Natural killer cell (primary cell): ENCODE measurements at regions not wholly inside any gene's neighbourhood (a gene's known extent, or its start where the extent isn't known, plus 50 kb on each side); places are given as distances from the start of the nearest gene placed in this dataset.

Experiments
- ATAC-seq, 3 donors: fragments of 150-1000 bp in 2 of 3; fragments of 200-7000 bp in 1 of 3; cut with Tn5 transposase; 1 replicate in 1 of 3; 2 replicates in 2 of 3; pipeline ENCODE4 v1.10.0; 2021; ENCODE audit warnings: mild to moderate bottlenecking in 2 of 3, moderate library complexity in 2 of 3
- DNase-seq, 2 donors: peaks; one replicate each; pipeline versions ENCODE4 v3.0.0 to v3.0.0-alpha.2; 2013 to 2021; ENCODE audit warnings: mixed read lengths in 1 of 2
- H3K27ac ChIP-seq: one replicate; pipeline ENCODE4 v1.5.1; 2013; ENCODE audit warnings: mild to moderate bottlenecking, low read length
- H3K27me3 ChIP-seq: one replicate; pipeline ENCODE4 v1.6.1; 2013; ENCODE audit warnings: low read length; ENCODE audit not compliant: control insufficient read depth, insufficient read depth
- H3K36me3 ChIP-seq: one replicate; pipeline ENCODE4 v1.6.1; 2013; ENCODE audit warnings: low read length; ENCODE audit not compliant: control insufficient read depth, insufficient read depth
- H3K4me1 ChIP-seq: one replicate; pipeline ENCODE4 v1.6.1; 2013; ENCODE audit warnings: low read length; ENCODE audit not compliant: control insufficient read depth, insufficient read depth
- H3K4me3 ChIP-seq: one replicate; pipeline ENCODE4 v1.5.1; 2013; ENCODE audit warnings: low read length
- H3K9me3 ChIP-seq: one replicate; pipeline ENCODE4 v1.6.1; 2013; ENCODE audit warnings: low read length; ENCODE audit not compliant: control insufficient read depth, insufficient read depth
- H3K27ac Mint-ChIP-seq, 2 donors: one replicate each; pipeline ENCODE4 v1.8.0; 2022; ENCODE audit warnings: mild to moderate bottlenecking in 2 of 2, mixed read lengths in 2 of 2, moderate library complexity in 1 of 2
- H3K27me3 Mint-ChIP-seq, 2 donors: one replicate each; pipeline ENCODE4 v1.8.0; 2022; ENCODE audit warnings: low read depth in 2 of 2, mixed read lengths in 2 of 2
- H3K36me3 Mint-ChIP-seq: one replicate; pipeline ENCODE4 v1.8.0; 2022; ENCODE audit warnings: mixed read lengths
- H3K4me1 Mint-ChIP-seq, 2 donors: one replicate each; pipeline ENCODE4 v1.8.0; 2022; ENCODE audit warnings: mixed read lengths in 2 of 2
- H3K4me3 Mint-ChIP-seq: one replicate; pipeline ENCODE4 v1.8.0; 2022; ENCODE audit warnings: mild to moderate bottlenecking, moderate library complexity, mixed read lengths
- H3K9me3 Mint-ChIP-seq, 2 donors: one replicate each; pipeline ENCODE4 v1.8.0; 2022; ENCODE audit warnings: mixed read lengths in 2 of 2
- CTCF ChIP-seq: fragments of 200-600 bp; IDR thresholded peaks from one replicate; pipeline ENCODE4 v1.8.0; 2022; ENCODE audit warnings: antibody characterized with exemption
- WGBS: methylation state at CpG from one replicate; pipeline ENCODE4 v1.1.7; 2013; ENCODE audit warnings: missing lambda C conversion rate; ENCODE audit not compliant: insufficient coverage; 5-methylcytosine and 5-hydroxymethylcytosine counted together
- intact Hi-C: fragments of 100-400 bp; cut with micrococcal nuclease; formaldehyde crosslinking; loops from one replicate; pipeline ENCODE4 v1.14.2; 2022

GRCh38 chr7:13067036-13067435 lies 379.6 kb downstream of the ARL4A start:
- ATAC-seq (no peak), DNase-seq (no peak)
- Histone ChIP-seq H3K4me3 (no peak overlapping the region), H3K27me3 (no peaks in the 10 kb centered on the region), H3K9me3 (no peaks in the 10 kb centered on the region), H3K36me3 (no peaks in the 10 kb centered on the region), H3K4me1 (no peaks in the 10 kb centered on the region), H3K27ac (no peak overlapping the region)
- TF ChIP-seq CTCF: no peak
- Mint-ChIP-seq H3K27me3 (no peaks in the 10 kb centered on the region), H3K9me3 (no peaks in the 10 kb centered on the region), H3K4me1 (no peaks in the 10 kb centered on the region), H3K4me3 (no peak overlapping the region), H3K27ac (no peak overlapping the region), H3K36me3 (no peaks in the 10 kb centered on the region)
- WGBS: 87% methylated on average over 5 of the region's 5 CpGs
- intact Hi-C loops: no loop called here

- Mint-ChIP-seq H3K36me3 (no peaks in the 10 kb centered on the region), H3K4me1 (no peaks in the 10 kb centered on the region), H3K27ac (no peak overlapping the region), H3K9me3 (no peaks in the 10 kb centered on the region), H3K4me3 (no peak overlapping the region), H3K27me3 (no peaks in the 10 kb centered on the region)
- no peaks in the 10 kb centered on the region for H3K36me3 ChIP-seq
- H3K9me3 ChIP-seq: no peaks in the 10 kb centered on the region
- no peaks in the 10 kb centered on the region for H3K4me1 ChIP-seq
- intact Hi-C loops: no loop called here
- no peak for TF ChIP-seq CTCF
- H3K27me3 ChIP-seq: no peaks in the 10 kb centered on the region
- 60% methylated on average over 1 of the region's 2 CpGs for WGBS
- H3K27ac ChIP-seq: no peak overlapping the region
- no peak overlapping the region for H3K4me3 ChIP-seq
- no peak for DNase-seq
- ATAC-seq: no peak
These were observed 380.6 kb downstream of the ARL4A start for GRCh38 chr7:13068032-13068431.

- Histone ChIP-seq H3K4me1 (no peaks in the 10 kb centered on the region), H3K27ac (no peak overlapping the region), H3K4me3 (no peak overlapping the region), H3K36me3 (no peaks in the 10 kb centered on the region), H3K27me3 (no peaks in the 10 kb centered on the region), H3K9me3 (no peaks in the 10 kb centered on the region)
- no peak for DNase-seq
- ATAC-seq: no peak
- Mint-ChIP-seq H3K4me3 (no peak overlapping the region), H3K4me1 (no peaks in the 10 kb centered on the region), H3K27me3 (no peaks in the 10 kb centered on the region), H3K27ac (no peak overlapping the region), H3K9me3 (no peaks in the 10 kb centered on the region), H3K36me3 (no peaks in the 10 kb centered on the region)
- intact Hi-C loops: no loop called here
- no peak for TF ChIP-seq CTCF
- 86% methylated on average over 1 of the region's 1 CpG for WGBS
These were observed 382.4 kb downstream of the ARL4A start for GRCh38 chr7:13069841-13070240.

- no peak for DNase-seq
- no CpG with 5 or more reads among the region's 3 CpGs for WGBS
- H3K9me3 ChIP-seq: no peaks in the 10 kb centered on the region
- no peaks in the 10 kb centered on the region for H3K27me3 ChIP-seq
- intact Hi-C loops: no loop called here
- H3K4me1 Mint-ChIP-seq: no peaks in the 10 kb centered on the region
- H3K27ac ChIP-seq: no peak overlapping the region
- H3K4me3 ChIP-seq: no peak overlapping the region
- no peaks in the 10 kb centered on the region for H3K9me3 Mint-ChIP-seq
- no peak for TF ChIP-seq CTCF
- H3K4me1 ChIP-seq: no peaks in the 10 kb centered on the region
- ATAC-seq: no peak
- H3K36me3 ChIP-seq: no peaks in the 10 kb centered on the region
- H3K27ac Mint-ChIP-seq: no peak overlapping the region
- H3K27me3 Mint-ChIP-seq: no peaks in the 10 kb centered on the region
- no peaks in the 10 kb centered on the region for H3K36me3 Mint-ChIP-seq
- H3K4me3 Mint-ChIP-seq: no peak overlapping the region
These were observed 384.6 kb downstream of the ARL4A start for GRCh38 chr7:13072014-13072413.
